ENCODE measurements at regions not wholly inside any gene's neighbourhood (a gene's known extent, or its start where the extent isn't known, plus 50 kb on each side); places are given as distances from the start of the nearest gene placed in this dataset.

DNA sequence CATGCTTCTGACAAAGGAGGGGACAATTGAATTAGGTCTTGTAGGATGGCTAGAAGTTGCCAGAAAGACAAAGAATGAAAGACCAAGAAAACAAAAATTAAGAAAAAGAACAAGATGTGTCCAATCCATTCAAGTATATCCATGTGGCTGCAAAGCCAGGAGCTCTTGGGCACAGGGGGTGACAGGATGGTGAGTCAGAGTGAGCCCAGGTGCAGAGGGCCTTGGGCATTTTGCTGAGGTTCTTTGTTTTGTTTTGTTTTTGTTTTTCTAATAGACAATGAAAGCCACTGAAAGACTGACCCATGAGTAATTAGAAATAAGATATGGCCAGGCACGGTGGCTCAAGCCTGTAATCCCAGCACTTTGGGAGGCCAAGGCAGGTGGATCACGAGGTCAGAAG lies 104.6 kb upstream of the KLHL29 start:
- Histone ChIP-seq H3K4me2 (no peak overlapping the region), H3K4me3 (no peak overlapping the region), H3K9me3 (0 out of 3 replicates have a peak, but pooled peaks cover 3% of the 10 kb centered on the region), H3K27ac (no peak overlapping the region), H3K4me1 (no peaks in the 10 kb centered on the region)
- FAIRE-seq (no peak), ATAC-seq (no peak), DNase-seq (ENCODE audit: low read depth in 1 of 2, low spot score in 1 of 2) (no peak)
- WGBS (ENCODE audit: missing lambda C conversion rate) = 44% methylated on average over 2 of the region's 2 CpGs
- CTCF ChIA-PET = no interaction called here
- POLR2A ChIA-PET = no interaction called here
- TF ChIP-seq FOSB (CRISPR knock-in tag; IDR thresholded peaks at IDR 0.05) (no peak), NPAS2 (CRISPR knock-in tag; IDR thresholded peaks at IDR 0.05; ENCODE audit: borderline replicate concordance) (no peak), BHLHE40 (IDR thresholded peaks at IDR 0.05; ENCODE audit: low read depth, low read length) (no peak), REST (IDR thresholded peaks at IDR 0.05) (no peak), HOXB13 (CRISPR knock-in tag; IDR thresholded peaks at IDR 0.05; ENCODE audit: low read depth) (no peak), MAFK (IDR thresholded peaks at IDR 0.05; ENCODE audit: partially characterized antibody) (no peak), JUN (IDR thresholded peaks at IDR 0.05) (no peak), ZC3H11A (IDR thresholded peaks at IDR 0.05) (no peak)
- TF ChIP-seq, protein P1, sequence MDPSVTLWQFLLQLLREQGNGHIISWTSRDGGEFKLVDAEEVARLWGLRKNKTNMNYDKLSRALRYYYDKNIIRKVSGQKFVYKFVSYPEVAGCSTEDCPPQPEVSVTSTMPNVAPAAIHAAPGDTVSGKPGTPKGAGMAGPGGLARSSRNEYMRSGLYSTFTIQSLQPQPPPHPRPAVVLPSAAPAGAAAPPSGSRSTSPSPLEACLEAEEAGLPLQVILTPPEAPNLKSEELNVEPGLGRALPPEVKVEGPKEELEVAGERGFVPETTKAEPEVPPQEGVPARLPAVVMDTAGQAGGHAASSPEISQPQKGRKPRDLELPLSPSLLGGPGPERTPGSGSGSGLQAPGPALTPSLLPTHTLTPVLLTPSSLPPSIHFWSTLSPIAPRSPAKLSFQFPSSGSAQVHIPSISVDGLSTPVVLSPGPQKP (IDR thresholded peaks at IDR 0.05; ENCODE audit: low read depth, low read length) = no peak

DNA sequence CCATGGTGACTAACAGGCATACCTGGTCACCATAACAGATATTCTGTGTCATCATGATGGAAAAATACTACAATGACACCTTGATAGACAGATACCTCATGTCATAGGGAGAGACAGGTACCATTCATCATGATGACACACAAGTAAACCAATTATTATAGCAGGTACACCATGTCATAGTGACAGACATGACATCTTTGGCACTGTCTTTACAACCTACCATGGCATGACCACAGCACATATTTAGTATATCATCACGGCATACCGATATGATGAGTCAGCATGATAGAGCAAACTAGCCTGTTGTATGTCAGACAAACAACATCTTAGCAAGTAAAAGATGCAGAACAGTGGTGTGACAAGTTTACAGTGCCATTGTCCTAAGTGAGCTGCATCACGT lies 101.3 kb upstream of the KLHL29 start:
- 60% methylated on average over 3 of the region's 3 CpGs for WGBS (ENCODE audit: missing lambda C conversion rate)
- ATAC-seq (0 out of 6 replicates have a peak, but pooled peaks of 1 of the 2 experiments have one; percentile 25), DNase-seq (ENCODE audit: low read depth in 1 of 2, low spot score in 1 of 2) (peak in 1 of 2 experiments; percentile 29), FAIRE-seq (no peak)
- Histone ChIP-seq H3K4me3 (no peak overlapping the region), H3K4me1 (peaks cover 4% of the 10 kb centered on the region; the same call in 1 of the 3 replicates), H3K9me3 (0 out of 3 replicates have a peak, but pooled peaks cover 3% of the 10 kb centered on the region), H3K27ac (no peak overlapping the region), H3K4me2 (no peak overlapping the region)
- ChIA-PET CTCF (interaction anchor here (1.2 kb wide), 1 partner anchor 21 kb away, joined by 3 read pairs; no protein-coding TSS in a partner anchor), POLR2A (no interaction called here)
- TF ChIP-seq FOSL2 (IDR thresholded peaks at IDR 0.05) (no peak), FOSL2 (CRISPR knock-in tag; IDR thresholded peaks at IDR 0.05) (peak; percentile 62), RAD21 (conservative IDR thresholded peaks at IDR 0.05 in 1 of 2, IDR thresholded peaks at IDR 0.05 in 1 of 2) (no peak), NFE2L2 (conservative IDR thresholded peaks at IDR 0.05; ENCODE audit: low read length) (peak; percentile 42; the same call in 1 of the 2 replicates), MYC (IDR thresholded peaks at IDR 0.05; ENCODE audit: borderline replicate concordance, low read length) (no peak), MAFK (IDR thresholded peaks at IDR 0.05; ENCODE audit: partially characterized antibody) (peak; percentile 98)
- TF ChIP-seq, protein P1 (IDR thresholded peaks at IDR 0.05; ENCODE audit: low read depth, low read length) = no peak

DNA sequence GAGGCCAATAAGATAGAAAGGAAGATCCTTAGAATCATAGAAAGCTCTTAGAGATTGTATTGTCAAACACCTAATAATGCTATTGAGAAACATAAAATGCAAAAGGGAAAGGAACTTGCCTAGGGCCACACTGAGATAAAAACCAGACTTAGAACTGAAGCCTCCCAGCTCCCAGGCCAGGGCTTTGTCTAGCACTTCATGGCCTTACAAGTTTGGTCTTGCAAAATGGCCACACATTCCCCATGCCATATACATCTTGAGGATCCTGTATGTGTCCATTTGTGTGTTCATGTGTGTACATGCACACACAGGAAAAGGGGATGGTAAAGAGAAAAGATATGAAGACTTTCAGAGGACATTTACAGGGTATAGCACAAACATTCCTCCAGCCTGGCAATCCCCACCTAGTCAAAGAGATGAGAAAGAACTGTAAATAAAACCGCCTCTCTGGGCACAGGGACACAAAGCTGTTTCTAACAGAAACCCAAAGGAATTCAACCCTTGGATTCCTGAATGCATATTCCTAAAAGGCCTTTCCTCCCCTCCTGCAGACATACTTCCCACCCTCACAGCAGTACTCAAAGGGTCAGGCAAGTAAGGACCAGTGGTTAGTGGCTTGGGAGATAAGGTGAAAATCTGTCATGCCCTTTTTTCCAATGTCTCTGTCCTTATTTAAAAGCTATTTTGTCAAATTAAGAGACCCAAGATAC lies 99.7 kb upstream of the KLHL29 start:
- ATAC-seq = no peak
- H3K27ac ChIP-seq = no peak overlapping the region
- FAIRE-seq = no peak

More for the DNA sequence above, 99.7 kb upstream of the KLHL29 start:
- Histone ChIP-seq H3K9me3 (0 out of 3 replicates have a peak, but pooled peaks cover 3% of the 10 kb centered on the region), H3K4me1 (peaks cover 4% of the 10 kb centered on the region; the same call in 1 of the 3 replicates), H3K4me2 (no peak overlapping the region), H3K4me3 (no peak overlapping the region)
- POLR2A ChIA-PET = no interaction called here
- no peak for DNase-seq (ENCODE audit: low read depth in 1 of 2, low spot score in 1 of 2)
- TF ChIP-seq, protein P2, sequence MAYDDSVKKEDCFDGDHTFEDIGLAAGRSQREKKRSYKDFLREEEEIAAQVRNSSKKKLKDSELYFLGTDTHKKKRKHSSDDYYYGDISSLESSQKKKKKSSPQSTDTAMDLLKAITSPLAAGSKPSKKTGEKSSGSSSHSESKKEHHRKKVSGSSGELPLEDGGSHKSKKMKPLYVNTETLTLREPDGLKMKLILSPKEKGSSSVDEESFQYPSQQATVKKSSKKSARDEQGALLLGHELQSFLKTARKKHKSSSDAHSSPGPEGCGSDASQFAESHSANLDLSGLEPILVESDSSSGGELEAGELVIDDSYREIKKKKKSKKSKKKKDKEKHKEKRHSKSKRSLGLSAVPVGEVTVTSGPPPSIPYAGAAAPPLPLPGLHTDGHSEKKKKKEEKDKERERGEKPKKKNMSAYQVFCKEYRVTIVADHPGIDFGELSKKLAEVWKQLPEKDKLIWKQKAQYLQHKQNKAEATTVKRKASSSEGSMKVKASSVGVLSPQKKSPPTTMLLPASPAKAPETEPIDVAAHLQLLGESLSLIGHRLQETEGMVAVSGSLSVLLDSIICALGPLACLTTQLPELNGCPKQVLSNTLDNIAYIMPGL (CRISPR knock-in tag; IDR thresholded peaks at IDR 0.05; ENCODE audit: borderline replicate concordance) = no peak
- TF ChIP-seq NR3C1 (IDR thresholded peaks at IDR 0.05) (no peak), KDM1A (IDR thresholded peaks at IDR 0.05; ENCODE audit: low read depth) (no peak), USF2 (IDR thresholded peaks at IDR 0.05) (no peak), BCL3 (IDR thresholded peaks at IDR 0.05) (no peak), NFE2L2 (conservative IDR thresholded peaks at IDR 0.05; ENCODE audit: low read length) (no peak), FOSB (CRISPR knock-in tag; IDR thresholded peaks at IDR 0.05) (no peak), RFX5 (IDR thresholded peaks at IDR 0.05) (no peak), HOXA7 (CRISPR knock-in tag; IDR thresholded peaks at IDR 0.05) (no peak)
- CTCF ChIA-PET = interaction anchor here (1.2 kb wide), 1 partner anchor 19 kb away, joined by 3 read pairs; no protein-coding TSS in a partner anchor
- 67% methylated on average over 1 of the region's 1 CpG for WGBS (ENCODE audit: missing lambda C conversion rate)
